Hepatocyte (in vitro differentiated cells): ENCODE measurements at regions not wholly inside any gene's neighbourhood (a gene's known extent, or its start where the extent isn't known, plus 50 kb on each side); places are given as distances from the start of the nearest gene placed in this dataset.

Source experiments
- EZH2 ChIP-seq: fragments of 200-600 bp; sonication (generic); IDR thresholded peaks from 2 replicates; pipeline ENCODE4 v1.6.1; 2016; ENCODE audit warnings: antibody characterized with exemption, mild to moderate bottlenecking, borderline replicate concordance
- EZH2phosphoT487 ChIP-seq: fragments of 200-600 bp; sonication (generic); IDR thresholded peaks from one replicate; pipeline ENCODE4 v1.6.1; 2018; ENCODE audit warnings: antibody characterized with exemption, mild to moderate bottlenecking, low read depth, moderate library complexity; ENCODE audit not compliant: unreplicated experiment, severe bottlenecking
- TF ChIP-seq, protein P1 (sequence below): fragments of 200-600 bp; sonication (generic); IDR thresholded peaks from 2 replicates; pipeline ENCODE4 v1.5.1; 2016; ENCODE audit warnings: antibody characterized with exemption, mild to moderate bottlenecking; ENCODE audit not compliant: poor library complexity

DNA sequence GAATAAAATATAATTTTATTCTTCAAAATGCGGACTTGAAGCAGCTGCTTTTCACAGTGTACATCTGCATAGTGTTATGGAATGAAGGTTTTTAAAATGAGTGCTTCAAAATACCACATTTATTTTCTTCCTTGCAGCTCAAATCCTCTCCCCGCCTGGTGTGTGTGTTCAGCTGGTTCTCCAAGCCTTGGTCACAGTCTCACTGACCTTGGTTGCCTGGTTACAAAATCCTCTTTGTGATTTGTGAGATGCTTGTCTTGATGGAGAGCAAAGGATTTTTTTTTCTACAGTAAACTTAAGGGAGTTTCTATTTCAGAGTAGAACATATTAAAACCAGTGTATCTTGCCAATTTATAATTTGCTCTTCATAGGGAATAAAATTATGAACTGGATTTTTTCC lies 139.2 kb downstream of the PCDH18 start:
- TF ChIP-seq, protein P1, sequence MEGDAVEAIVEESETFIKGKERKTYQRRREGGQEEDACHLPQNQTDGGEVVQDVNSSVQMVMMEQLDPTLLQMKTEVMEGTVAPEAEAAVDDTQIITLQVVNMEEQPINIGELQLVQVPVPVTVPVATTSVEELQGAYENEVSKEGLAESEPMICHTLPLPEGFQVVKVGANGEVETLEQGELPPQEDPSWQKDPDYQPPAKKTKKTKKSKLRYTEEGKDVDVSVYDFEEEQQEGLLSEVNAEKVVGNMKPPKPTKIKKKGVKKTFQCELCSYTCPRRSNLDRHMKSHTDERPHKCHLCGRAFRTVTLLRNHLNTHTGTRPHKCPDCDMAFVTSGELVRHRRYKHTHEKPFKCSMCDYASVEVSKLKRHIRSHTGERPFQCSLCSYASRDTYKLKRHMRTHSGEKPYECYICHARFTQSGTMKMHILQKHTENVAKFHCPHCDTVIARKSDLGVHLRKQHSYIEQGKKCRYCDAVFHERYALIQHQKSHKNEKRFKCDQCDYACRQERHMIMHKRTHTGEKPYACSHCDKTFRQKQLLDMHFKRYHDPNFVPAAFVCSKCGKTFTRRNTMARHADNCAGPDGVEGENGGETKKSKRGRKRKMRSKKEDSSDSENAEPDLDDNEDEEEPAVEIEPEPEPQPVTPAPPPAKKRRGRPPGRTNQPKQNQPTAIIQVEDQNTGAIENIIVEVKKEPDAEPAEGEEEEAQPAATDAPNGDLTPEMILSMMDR: no peak
- TF ChIP-seq EZH2: no peak
- no peak for TF ChIP-seq EZH2phosphoT487
